ENCODE measurements at regions not wholly inside any gene's neighbourhood (a gene's known extent, or its start where the extent isn't known, plus 50 kb on each side); places are given as distances from the start of the nearest gene placed in this dataset.
"Not testable (repeated sequence)": the region's sequence is repeated elsewhere in the genome, so short reads cannot be mapped to it uniquely, and the experiment has no call there.

DNA sequence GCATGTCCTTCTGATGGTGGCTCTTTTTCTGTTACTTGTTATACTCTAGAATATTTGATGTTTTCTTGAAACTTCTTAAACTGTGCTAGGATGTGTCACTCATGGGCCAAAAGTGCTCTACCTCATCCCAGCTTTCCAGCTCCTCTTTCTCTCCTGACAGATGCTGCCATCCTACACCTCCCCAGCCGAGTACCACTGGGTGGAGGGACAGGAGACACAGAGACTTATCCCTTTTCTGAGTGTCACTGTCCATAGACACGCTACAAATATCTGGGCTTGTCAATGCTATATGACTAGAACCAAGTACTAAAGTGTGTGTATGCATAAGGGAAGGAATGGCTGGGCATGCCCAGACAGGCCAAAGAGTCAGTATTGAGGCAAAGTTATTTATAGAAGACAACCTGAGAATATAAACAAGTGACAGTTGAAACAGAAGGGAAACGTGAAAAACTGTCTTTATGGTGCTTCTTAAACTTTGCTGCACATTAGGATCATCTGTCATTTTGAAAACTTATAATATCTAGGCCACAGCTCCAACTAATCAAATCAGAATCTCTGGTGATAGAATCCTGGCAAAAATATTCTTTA, 188.0 kb downstream of the CARTPT start:
- DNase-seq (ENCODE audit: low spot score) = no peak

GRCh38 chr5:71907608-71908145, 188.6 kb downstream of the CARTPT start:
- no peak for DNase-seq (ENCODE audit: low spot score)

DNA sequence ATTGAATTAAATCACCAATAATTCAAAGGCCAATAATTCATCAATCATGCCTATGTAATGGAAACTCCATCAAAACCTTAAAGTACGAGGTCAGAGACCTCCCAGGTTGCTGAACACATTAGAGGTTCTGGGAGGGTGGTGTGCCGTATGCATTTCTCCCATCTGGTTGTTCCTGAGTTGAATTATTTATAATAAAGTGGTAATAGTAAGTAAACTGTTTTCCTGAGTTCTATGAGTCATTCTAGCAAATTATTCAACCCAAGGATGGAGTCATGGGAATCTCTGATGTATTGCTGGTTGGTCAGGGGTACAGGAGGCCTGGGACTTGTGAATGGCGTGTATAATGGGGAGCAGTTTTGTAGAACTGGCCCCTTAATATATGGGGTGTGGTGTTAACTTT, 191.7 kb downstream of the CARTPT start:
- no peak for DNase-seq (ENCODE audit: low spot score)

GRCh38 chr5:71912021-71912420, 192.9 kb downstream of the CARTPT start:
- DNase-seq (ENCODE audit: low spot score) = no peak

- no peak for DNase-seq (ENCODE audit: low spot score)
Measured at GRCh38 chr5:71914281-71914680, 193.0 kb upstream of the MAP1B start.

DNA sequence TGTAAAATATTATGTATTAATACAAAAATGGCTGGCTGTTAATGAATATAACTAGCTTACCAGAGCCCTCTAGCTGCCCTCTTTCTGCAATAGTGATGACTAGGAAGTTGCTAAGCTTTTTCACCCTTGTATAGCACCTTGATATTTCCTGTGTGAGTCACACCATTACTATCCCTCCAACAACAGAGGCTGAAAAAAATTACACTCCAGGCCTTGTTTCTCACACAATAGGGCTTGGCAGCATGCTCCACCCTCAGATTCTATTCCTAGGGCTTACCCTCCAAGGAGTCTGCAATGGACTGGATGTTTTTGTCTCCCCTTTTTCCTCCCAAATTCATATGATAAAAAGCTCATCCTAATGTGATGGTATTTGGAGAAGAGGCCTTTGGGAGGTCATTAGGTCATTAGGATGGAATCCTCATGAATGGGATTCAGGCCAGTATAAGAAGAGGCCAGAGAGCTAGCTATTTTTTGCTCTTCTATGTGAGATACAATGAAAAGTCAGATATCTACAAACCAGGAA, 184.6 kb upstream of the MAP1B start:
- DNase-seq (ENCODE audit: low spot score) = peak; percentile 57

- no peak for DNase-seq (ENCODE audit: low spot score)
Measured at GRCh38 chr5:71923755-71924154, 183.5 kb upstream of the MAP1B start.

DNA sequence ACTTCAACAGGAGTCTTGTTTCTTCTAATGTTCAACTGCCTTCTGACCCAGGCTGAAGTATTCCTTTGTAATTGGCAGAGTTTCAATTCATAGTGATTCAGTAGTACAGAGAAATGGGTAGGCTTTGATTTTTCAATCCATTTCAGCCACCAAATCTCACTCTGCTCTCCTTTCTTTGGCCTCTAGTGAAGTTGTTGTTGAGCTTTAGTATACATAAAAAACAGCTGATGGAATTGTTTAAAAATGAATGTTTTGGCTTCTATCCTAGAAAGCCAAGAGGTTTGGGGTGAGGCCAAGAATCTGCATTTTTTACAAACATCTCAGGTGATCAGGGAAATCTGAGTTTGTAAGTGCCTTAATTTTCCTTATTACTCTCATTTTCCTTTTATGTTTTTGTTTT, 182.9 kb upstream of the MAP1B start:
- no peak for DNase-seq (ENCODE audit: low spot score)

GRCh38 chr5:71924980-71925379, 182.3 kb upstream of the MAP1B start:
- no peak for DNase-seq (ENCODE audit: low spot score)

GRCh38 chr5:71925608-71926091, 181.6 kb upstream of the MAP1B start:
- peak; percentile 27 for DNase-seq (ENCODE audit: low spot score)

DNA sequence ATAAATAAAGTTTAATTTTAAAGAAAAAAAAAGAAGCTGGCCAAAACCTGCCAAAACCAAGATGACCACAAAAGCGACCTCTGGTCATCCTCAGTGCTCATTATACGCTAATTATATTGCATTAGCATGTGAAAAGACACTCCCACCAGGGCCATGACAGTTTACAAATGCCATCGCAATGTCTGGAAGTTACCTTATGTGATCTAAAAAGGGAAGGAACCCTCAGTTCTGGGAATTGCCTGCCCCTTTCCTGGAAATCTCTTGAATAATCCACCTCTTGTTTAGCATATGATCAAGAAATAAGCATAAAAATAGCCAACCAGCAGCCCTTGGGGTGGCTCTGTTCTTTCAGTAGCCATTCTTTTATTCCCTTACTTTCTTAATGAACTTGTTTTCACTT, 178.3 kb upstream of the MAP1B start:
- DNase-seq (ENCODE audit: low spot score) = no peak

- not testable (repeated sequence) for DNase-seq (ENCODE audit: low spot score)
Measured at GRCh38 chr5:71930554-71930953, 176.7 kb upstream of the MAP1B start.

DNA sequence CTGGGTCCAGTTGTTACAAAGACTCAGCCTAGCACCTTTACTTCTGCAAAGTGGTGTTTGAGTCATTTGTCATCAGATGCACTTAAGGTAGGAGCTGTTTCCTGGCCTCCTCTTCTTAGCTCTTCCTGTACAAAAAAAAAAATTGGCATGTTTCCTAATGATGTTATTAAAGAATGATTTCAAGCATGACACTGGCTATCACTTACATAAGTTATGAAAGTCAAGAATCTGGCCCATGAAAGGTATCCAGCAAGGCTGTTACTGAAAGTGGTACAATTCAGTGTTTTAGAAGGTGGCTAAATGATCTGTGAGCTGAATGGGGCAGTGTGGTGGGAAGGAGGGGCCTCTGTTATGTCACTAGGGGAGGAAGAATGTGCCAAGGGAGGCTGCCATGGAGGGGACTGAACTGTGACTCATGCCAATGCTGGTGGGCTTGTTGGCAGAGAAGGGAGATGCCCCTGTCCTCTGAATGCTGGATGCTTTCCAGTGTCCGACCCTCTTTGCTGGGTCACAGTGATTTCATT, 175.1 kb upstream of the MAP1B start:
- DNase-seq (ENCODE audit: low spot score) = no peak

- DNase-seq (ENCODE audit: low spot score) = peak; percentile 40
Measured at GRCh38 chr5:71932655-71933338, 174.5 kb upstream of the MAP1B start.

DNA sequence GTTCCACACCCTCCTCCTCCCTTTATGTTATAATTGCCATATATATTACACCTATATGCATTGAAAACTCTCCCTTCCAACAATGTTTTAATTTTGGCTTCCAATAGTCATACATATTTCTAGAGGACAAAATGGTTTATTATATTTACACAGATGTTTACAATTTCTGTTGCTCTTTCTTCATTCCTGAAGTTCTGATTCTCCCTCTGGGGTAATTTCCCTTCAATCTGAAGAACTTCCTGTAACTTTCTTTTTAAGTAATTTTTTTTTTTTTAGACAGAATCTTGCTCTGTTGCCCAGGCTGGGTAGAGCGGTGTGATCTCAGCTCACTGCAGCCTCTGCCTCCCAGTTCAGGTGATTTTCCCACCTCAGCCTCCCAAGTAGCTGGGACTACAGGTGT, 173.0 kb upstream of the MAP1B start:
- DNase-seq (ENCODE audit: low spot score) = no peak

DNA sequence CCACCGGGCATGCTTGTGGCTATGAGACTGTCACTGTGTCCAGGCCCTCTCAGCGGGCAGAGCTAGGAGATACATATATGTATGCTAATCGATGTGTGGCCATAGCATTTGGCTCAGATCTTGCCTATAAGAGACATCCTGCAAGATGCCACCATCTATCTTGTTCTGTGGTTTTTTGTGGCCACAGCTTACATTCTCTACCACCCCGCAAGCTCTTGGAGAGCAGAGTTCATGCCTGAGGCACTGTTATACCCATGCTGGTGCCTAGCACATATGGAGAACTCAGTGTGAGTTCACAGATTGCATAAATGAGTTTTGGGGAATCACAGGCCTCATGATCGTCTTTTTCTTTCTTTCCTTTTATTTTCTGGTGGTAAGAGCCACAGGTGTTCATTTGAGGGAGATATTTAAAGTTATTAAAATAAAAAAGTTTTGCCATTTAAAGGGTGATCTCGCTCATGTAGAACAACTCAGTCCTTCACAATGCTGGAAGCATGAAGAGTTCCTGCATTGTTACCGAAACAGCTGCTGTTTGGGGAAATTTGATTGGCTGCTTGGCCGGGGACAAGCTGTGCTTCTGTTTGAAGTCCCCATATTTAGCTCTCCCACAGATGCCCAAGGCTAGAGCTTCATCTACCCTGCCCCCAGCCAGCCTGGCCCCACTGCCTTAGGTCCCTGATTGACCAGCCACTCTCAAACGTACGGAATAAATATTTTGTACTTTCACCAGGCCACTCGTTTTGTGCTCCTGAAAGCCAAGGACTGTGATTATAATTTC, 169.2 kb upstream of the MAP1B start:
- no peak for DNase-seq (ENCODE audit: low spot score)

DNA sequence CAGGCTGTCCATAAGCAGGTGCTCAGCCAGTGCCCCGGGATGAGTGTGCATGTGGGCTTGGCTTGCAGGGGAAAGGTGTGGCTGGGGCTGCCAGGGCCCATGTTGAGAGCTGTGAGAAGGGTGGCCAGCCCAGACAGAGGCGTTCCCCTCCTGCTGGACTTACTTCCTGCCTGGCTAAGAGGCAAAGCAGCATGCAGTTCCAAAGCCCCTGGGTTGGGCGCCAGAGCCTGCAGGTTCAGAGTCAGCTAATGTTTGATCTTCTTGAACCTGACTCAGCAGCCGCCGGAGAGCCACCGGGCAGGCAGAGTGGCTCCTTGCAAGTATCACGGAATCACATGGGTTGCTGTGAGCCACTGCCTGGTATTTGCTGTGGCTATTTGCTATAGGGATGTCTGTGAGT, 168.4 kb upstream of the MAP1B start:
- DNase-seq (ENCODE audit: low spot score) = no peak

GRCh38 chr5:71939452-71940230, 167.6 kb upstream of the MAP1B start:
- no peak for DNase-seq (ENCODE audit: low spot score)

GRCh38 chr5:71943874-71944273, 163.4 kb upstream of the MAP1B start:
- DNase-seq (ENCODE audit: low spot score) = no peak

DNA sequence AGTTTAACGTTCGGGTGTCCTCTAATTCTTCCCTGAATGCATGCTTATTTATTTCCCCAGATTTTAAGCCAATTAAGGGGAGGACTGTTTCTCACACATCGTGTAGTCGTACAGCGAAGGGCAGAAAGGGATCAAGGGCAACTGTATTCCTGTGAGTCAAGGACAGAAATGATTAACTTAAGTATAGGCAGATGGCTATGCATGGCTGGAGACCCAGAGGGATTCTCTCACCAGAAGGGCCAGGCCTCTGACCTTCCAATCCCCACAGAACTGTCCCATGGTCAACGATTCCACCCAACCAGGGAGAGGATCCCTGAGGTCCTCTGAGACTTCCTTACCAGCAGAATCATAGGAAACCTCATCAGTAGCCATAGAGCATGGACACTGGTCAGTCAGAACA, 161.8 kb upstream of the MAP1B start:
- DNase-seq (ENCODE audit: low spot score) = no peak

DNA sequence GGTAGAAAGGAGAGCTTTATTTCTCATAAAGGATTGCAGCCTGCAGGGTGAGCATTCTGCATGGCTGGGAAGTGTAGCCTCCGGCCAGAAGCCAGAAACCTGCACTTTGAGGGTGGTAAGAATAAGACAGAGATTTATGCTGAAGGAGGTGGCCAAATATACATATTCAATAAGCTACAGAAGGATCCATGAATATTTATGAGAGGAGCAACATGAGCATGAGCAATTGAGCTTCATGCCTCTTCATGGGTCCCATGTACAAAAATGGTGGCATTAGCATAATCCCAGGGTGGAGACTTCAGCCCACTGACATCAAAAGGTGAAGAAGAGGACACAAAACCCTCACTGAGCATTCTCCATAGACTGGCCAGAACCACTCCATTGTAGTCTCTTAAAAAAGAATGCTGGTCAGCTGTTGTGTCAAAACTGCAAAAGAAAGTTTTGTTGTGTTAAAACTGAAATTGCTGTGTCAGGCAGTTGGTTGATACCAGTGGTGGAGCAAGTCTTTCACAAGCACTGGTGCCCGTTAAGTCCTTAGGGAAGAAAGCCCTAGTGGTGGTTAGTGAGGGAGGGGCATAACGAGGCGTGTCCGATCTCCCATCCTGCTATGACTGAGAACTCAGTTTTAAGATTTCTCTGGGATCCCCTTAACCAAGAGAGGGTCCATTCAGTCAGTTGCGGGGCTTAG, 160.8 kb upstream of the MAP1B start:
- no peak for DNase-seq (ENCODE audit: low spot score)
